OCI-LY3 (cell line): ENCODE measurements at regions not wholly inside any gene's neighbourhood (a gene's known extent, or its start where the extent isn't known, plus 50 kb on each side); places are given as distances from the start of the nearest gene placed in this dataset.

Experiments
- EZH2phosphoT487 ChIP-seq: fragments of 200-600 bp; shearing (Covaris generic); IDR thresholded peaks from 2 replicates; pipeline ENCODE4 v1.6.1; 2018; ENCODE audit warnings: antibody characterized with exemption, mixed run types, low read depth
- TF ChIP-seq, protein P1 (sequence below): fragments of 200-600, 300-600 bp; sonication (generic); IDR thresholded peaks from 2 replicates; pipeline ENCODE4 v1.5.1; 2014; ENCODE audit warnings: antibody characterized with exemption, low read length, low read depth

DNA sequence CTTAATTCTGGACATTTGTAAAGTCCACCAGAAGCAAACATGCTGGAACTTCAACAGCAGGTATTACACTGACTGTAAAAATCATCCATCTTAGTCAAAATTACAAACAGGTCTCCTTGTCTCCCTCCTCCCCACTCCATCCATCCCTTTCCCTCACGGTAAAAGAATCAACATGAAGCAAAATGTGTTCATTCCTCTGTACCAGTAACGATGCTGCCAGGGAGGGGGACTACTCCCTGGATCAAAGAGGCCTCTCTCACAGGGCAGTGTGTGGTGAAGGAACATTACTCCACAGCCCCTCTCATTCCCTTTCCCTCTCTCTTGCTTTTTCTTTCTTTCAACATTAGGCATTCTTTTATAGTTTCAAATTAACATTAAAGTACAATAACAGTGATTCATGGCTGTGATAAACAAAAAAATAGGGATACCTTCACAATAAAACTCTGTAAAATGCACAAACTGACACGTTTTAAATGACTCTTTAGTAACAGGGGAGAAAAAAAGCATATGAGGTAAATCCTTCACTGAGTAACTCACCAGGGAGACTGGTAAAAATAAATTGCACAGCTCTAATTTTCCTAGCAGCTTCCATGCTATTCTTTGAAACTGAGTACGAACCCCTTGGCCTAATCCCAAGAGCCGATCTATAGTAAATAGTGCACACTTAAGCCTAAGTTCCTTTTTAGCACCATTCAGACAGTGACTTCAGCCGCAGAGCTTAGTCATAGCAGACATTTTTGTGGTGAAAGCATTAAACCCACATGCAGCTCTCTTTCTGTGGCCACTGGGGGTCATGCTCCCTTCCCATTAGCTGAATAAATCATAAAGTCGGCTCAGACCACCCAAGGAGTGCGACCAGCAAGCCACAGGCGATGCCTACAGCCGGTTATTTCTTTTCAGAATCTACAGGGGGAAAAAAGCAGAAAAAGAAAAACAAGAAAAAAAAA, 215.6 kb upstream of the GYPA start:
- TF ChIP-seq, protein P1, sequence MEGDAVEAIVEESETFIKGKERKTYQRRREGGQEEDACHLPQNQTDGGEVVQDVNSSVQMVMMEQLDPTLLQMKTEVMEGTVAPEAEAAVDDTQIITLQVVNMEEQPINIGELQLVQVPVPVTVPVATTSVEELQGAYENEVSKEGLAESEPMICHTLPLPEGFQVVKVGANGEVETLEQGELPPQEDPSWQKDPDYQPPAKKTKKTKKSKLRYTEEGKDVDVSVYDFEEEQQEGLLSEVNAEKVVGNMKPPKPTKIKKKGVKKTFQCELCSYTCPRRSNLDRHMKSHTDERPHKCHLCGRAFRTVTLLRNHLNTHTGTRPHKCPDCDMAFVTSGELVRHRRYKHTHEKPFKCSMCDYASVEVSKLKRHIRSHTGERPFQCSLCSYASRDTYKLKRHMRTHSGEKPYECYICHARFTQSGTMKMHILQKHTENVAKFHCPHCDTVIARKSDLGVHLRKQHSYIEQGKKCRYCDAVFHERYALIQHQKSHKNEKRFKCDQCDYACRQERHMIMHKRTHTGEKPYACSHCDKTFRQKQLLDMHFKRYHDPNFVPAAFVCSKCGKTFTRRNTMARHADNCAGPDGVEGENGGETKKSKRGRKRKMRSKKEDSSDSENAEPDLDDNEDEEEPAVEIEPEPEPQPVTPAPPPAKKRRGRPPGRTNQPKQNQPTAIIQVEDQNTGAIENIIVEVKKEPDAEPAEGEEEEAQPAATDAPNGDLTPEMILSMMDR = peak; percentile 63
- peak; percentile 93 for TF ChIP-seq EZH2phosphoT487
